Daoy (cell line): ENCODE measurements at regions not wholly inside any gene's neighbourhood (a gene's known extent, or its start where the extent isn't known, plus 50 kb on each side); places are given as distances from the start of the nearest gene placed in this dataset.
A peak's percentile ranks its signal among the peaks of the same experiment; 100 is the strongest.
"Not testable (repeated sequence)": the region's sequence is repeated elsewhere in the genome, so short reads cannot be mapped to it uniquely, and the experiment has no call there.

ENCODE experiments used
- DNase-seq: peaks from one replicate; pipeline ENCODE4 v3.0.0-alpha.2; 2015; ENCODE audit warnings: low read depth

DNA sequence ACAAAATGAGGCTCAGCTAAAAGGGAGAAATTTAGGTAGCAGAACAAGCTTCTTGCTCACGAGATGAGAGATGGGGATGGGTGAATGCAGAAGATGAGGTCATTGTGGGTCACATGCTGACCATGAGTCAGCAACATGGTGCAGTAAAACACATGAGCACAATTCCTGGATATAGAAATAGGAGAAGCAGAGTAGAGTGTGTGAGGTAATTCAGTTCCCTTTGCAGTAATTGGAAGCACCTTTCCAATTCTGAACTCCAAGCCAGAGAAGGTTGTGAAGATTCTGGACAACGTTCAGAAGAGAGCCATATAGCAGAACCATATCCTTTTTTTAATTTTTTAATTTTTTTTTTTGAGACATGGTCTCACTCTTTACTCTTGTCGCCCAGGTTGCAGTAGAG, 62.0 kb upstream of the LMNTD1 start:
- DNase-seq, result peak; percentile 73

DNA sequence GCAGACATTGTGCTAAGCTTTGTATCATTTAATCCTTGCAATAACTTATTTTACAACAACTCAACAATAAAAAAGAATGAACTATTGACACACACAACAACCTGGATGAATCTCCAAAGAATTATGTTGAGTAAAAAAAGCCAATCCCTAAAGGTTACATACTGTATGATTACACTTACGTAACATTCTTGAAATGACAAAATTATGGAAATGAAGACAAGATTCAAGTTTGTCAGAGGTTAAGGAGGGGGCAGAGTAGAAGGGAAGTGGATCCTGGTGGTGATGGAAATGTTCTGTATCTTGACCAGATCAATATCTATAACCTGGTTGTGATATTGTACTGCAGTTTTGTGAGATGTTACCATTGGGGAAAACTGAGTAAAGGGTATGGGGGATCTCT, 63.2 kb upstream of the LMNTD1 start:
- no peak for DNase-seq

DNA sequence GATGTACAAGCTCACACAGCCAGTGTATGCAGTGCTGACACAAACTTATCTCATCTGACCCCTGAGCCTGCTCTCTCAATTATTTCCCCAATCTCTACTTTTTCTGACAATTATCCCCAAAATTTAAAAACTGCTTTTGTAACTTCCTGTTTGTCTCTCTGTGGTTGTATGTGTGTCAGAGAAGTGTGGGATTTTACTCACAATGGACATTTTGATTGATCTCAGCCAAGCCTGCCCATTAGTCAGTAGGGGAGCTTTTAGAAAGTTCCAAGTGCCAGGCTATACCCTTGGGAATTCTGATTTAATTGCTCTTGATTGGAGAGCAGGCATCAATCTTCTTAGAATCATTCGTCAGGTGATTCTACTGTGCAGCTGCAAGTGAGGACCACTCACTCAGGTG, 64.9 kb upstream of the LMNTD1 start:
- no peak for DNase-seq

DNA sequence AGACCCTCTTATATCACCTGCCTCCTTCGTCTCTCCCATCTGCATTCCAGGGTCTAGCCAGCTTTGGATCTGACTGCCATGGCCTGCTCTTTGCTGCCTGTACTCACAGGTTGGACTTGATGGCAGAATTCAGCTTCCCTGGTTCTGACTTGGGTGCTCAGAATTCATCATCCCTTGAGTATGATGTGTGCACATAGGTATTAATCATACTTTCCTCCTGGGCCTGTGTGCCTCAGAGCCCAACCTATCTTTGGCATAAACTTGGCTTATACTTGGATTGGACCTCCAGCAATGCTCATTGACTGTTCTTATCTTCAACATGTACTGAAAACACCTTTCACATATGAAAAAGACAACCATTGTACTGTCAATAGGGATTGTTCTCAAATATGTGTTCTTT, 70.7 kb upstream of the LMNTD1 start:
- DNase-seq, result no peak

DNA sequence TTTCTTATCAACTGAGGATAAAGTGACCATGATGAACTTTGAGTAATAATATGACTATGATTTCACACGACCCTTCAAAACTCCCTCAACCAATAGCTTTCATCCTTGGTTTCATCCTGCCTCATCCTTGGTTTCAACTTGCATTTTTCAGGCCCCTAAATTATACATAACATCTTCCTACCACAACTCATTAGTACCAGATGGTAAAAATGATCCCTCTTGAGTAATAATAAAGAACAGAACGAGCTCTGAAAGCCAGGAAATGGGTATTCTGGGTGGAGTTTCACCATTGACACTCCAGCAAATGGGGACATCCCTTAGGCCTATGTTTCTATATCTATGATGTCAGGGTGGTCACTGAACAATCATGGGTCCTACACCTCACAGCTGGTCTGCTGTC, 72.1 kb upstream of the LMNTD1 start:
- no peak for DNase-seq

DNA sequence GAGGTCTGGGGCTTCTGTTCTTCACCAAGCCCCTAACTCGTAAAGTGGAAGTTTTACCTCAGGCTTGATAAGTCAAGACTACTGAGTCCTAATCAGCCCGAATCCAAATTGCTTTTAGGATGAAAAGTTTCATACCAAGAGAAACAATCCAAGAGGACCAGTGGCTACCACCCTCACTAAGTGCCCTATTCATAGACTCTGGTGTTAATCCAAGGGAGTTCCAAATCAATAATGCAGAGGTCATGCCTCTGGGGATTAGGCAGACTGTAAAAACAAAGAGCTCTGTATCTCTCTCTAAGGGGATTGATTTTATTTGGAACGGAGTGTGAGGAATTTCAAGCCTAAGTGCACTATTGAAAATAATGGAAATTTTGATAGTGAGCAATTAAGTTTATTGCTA, 76.3 kb upstream of the LMNTD1 start:
- no peak for DNase-seq

DNA sequence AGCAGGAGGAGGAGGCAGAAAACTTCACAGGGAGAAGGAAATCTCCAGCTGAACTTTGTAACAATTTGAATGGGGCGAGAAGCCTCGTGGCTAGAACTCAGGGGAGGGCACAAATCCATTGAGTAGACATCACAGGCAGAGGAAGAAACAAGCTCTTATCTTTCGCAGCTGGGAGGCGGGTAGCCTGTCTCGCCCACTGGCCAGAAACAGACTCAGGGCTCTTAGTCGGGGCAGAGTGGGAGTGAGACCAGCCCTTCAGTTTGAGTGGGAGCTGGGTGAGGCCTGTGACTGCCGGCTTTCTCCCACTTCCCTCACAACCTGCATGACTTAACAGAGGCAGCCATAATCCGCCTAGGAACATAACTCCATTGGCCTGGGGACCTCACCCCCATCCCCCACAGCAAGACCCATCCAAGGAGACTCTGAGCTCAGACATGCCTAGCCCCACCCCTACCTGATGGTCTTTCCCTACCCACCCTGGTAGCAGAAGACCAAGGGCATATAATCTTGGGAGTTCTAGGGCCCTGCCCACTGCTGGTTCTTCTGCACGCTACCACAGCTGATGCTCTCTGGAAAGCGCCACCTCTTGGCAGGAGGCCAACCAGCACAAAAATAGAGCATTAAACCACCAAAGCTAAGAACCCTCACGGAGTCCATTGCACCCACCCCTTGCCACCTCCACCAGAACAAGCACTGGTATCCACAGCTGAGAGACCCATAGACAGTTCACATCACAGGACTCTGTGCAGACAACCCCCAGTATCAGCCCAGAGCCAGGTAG, 77.8 kb upstream of the LMNTD1 start:
- not testable (repeated sequence) for DNase-seq

DNA sequence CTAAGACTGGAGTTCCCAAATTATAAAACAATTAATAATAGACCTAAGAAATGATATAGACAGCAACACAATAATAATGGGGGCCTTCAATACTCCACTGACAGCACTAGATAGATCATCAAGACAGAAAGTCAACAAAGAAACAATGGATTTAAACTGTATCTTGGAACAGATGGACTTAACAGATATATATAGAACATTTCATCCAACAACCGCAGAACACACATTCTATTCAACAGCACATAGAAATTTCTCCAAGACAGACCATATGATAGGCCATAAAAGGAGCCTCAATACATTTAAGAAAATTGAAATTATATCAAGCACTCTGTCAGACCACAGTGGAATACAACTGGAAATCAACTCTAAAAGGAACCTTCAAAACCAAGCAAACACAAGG, 80.1 kb upstream of the LMNTD1 start:
- DNase-seq, result not testable (repeated sequence)

DNA sequence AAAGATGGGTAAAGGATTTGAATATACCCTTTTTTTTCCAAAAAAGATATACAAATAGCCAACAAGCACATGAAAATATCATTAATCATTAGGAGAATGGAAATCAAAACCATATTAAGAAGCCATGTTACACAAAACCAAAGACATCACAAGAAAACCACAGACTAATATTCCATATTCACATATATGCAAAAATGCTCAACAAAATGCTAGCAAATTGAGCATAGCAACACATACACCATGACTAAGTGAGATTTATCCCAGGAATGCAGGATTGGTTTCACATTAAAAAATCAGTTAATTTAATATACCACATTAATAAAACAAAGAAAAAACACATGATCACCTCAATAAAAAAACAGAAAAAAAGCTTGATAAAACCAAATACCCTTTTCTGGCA, 84.7 kb upstream of the LMNTD1 start:
- DNase-seq, result no peak

DNA sequence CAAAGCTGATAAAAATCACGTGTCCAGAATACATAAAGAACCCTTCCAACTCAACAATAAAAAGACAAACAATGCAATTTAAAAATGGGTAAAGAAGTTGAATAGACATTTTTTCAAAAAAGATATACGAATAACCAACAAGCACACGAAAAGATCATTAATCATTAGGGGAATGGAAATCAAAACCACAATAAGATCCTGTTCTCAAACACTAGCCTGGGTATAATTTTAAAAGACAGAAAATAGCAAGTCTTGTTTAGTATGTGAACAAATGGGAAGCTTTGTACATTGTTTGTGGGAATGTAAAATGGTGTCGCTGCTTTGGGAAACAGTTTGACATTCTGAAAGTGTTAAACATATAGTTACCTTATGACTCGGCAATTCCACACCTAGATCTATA, 86.3 kb upstream of the LMNTD1 start:
- DNase-seq, result no peak

DNA sequence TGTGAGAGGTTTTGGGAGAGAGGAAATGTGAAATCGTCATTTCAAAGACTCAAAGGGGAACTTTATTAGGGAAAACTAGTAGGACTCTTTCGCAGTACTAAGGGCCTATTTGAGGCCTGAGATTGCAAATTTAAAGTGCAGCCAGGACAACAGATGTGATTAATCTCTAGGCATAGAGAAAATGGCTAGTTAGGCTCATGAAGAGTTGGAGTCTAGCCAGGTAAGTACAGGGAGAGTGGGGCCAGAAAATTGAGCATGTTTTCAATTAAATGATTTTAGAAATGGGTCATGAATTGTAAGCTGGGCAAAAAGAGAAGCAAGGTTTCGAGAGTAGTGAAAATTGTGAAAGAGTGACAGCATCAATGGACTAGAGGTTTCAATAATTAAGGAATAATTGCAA, 91.9 kb upstream of the LMNTD1 start:
- no peak for DNase-seq

DNA sequence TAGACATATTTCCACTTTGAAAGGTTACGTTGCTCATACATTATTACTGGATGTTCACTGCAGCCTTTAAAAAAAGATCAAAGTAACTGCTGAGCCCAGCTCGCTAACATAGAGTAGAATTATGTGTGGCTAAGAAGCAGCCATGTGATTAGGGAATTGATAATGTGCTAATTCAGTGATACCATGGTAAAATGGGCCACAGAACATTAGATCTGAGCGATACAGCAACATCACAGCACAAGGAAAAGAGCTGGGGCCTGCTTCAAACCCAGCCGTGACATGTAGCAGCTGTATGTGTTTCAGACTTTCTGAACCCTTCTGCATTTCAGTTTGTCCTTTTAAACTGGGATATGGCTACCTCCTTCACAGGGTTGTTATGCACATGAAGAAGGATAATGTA, 92.3 kb upstream of the LMNTD1 start:
- no peak for DNase-seq

DNA sequence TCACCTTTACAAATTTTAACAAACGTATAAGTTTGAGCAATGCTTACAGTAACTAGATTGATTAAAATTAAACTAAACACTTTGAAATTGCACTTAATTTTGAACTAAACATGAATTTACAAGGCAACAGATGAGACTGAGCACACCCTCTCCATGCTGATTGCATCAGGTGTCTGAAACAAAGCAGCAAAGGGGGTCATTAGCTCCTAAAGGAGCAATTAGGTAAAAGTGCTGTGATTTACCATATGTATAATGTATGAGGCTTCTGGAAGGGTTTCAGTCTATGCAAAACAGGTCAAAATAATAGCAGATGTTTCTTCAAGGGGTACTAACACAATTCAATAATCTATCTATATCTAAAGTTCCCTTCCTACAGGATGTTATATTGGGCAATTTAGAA, 98.8 kb upstream of the LMNTD1 start:
- no peak for DNase-seq

DNA sequence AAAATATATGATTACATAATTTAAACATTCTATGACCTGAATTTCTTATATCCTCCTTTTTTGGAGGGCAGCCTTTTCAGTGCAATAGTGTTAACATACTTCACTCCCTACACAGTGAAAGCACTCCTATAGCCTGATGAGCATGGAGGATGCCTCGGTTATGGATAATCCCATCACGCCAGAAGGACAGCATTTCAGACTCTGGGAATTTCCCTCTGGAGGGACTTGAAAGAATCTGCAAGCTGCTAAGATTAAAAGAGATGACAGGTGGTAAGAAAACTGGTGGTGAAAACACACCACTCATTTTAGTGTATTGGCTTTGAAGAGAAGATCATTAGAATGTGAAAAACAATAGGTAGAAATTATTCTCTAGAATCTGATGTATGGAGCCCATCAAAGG, 99.3 kb upstream of the LMNTD1 start:
- no peak for DNase-seq

DNA sequence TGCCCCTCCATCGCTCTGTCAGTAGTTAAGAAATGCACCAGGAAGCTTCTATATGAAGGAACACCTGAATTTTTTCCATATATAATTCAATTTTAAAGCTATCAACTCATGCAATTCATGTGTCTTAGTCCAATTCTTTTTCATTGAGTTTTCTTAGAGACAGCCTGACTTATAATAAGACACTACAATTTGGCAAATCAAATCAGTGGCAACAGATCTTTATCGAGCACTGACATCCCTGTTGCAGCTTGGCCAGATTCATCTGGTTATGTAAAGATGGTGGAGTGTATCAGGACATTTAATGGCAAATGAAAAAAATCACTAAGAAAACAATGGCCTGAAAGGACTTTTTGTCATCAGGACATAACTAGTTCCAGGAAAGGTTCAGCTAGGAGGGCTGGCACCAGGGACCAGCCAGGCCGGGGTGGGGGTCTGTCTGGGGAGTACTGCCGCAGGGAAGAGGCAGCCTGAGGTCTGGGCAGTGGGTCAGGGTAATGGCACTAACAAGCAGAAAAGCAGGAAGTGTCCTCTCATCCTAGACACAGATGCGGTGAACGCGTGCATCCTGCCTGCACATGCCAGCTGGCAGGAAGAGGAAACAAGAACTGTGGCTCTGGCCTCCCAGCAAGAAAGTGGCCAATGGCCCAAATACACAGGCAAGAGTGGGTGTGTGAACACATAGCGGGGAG, 100.5 kb upstream of the LMNTD1 start:
- DNase-seq, result peak; percentile 27

DNA sequence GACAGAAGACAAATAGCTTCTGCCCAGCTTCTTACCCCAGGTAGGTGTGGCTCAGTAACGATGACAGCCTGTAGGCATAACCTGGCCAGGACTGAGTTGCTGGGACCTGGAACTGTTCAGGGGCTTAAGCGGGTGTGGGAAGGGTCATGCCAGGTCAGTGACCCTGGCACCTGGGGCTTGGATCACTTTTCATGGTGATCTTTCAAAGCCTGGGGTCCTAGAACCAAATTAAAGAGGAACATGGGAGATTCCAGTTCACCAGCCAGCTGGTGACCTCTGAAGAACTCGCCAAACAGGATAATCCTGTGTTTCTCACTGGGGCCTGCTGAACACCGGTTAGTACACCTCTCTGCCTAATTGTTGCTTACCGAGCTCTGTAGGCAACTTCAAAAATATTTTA, 102.6 kb upstream of the LMNTD1 start:
- no peak for DNase-seq

DNA sequence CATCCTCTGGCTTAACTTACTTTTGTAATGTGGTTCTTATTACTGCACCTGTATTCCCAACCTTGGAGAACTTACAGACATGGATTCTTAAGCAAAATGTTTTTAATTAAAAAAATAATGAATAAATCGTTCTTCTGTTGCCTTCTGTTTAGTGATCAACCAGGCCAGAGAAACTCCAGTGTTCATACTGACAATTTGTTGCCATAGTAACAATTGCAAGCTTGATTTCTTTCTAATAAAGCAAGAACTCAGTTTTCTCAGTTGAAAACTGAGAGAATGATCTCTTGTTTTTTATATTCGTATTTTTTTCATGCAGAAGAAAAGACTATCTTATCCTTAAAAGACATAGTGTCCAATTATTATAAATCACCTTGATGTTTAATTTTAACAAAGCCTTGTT, 106.5 kb upstream of the LMNTD1 start:
- no peak for DNase-seq

DNA sequence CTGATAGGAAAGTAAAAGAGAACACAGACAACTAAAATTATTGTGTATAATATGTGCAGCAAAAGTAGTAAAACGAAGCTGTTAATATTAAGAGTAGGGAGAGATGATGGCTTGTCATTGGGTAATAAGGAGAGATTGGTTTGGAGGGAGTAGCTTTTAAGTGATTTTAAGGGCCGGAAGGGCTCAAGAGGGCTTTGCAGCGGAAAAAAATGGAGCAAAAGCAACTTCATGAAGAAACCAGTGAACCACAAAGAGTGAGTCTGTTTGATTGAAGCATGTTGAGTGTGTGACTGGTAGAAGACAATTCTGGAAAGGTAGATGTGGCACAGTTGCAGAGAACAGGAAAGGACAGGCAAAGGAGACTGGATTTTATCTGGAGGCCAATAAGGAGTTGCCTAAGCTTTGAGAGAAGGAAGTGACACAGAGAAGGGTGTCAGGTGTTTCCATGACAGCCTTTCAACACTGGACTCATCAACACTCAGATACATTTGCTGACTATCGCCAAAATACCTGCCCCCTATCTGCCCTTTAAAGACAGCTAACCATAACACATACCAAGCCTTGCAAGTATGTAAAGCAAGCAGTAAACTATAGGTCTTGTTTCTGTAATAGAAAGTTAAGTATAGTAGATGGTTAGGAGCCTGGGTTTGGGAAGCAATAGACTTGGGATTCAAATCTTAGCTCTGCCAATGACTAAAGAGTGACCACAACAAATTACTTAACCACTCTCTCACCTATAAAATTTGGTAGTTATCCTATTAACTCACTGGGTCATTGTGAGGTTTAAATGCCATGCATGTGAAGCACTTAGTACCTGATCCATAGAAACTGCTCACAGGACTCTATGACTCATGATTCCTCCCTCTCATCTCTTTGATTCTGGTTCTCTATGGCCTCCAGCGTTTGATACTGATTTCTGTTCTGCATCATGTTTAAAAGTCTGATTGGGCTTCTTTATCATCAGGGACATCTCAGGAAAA, 117.3 kb upstream of the LMNTD1 start:
- peak; percentile 28 for DNase-seq

DNA sequence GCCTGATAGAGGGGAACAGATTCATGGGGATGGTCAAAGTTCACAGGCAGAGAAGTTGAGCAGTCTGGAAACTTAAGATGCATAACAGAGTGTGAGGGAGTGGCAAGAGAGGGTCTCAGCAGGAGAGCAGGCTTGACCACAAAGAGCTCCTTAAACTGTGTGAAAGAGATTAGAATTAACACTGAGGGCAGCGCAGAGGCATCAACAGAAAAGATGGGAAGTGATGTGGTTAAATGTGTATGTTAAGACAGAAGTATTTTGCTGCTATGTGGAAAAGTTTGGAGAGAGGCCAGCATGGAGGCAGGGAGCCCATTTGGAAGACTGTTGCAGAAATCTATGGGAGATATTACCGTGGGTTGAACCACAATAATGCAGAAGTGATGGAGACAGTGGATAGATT, 122.7 kb upstream of the LMNTD1 start:
- peak; percentile 54 for DNase-seq

DNA sequence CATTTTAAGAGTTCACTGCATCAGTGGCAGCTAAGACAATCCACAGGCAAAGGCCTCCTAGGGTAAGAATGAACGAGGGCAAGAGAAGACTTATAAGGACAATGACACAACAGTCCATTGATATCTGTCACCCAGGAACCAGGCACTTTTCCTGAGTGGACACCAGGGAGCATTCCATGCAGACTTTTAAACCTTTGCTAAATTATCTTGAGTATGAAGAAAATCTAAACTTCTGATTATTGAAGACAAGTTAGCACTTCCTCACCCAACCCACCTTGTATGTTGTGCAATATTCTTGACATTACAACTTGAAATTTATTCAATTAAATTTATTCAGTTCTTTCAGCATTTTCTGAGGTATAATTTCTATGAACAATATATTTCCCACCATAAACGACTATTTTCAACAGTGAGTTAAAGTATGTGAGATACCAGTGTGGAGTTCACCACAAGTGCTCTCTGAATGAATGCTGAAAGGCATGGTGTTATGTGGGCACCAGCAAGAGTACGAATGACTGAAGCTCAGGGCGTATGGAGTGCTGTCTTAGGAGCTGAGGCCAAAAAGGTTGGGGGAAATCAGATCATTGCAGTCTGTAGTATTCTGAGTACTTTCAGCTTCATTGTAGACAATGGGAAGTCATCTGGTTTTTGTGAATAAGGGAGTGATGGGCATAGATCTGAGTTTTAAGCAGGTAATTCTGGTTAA, 124.3 kb upstream of the LMNTD1 start:
- no peak for DNase-seq

DNA sequence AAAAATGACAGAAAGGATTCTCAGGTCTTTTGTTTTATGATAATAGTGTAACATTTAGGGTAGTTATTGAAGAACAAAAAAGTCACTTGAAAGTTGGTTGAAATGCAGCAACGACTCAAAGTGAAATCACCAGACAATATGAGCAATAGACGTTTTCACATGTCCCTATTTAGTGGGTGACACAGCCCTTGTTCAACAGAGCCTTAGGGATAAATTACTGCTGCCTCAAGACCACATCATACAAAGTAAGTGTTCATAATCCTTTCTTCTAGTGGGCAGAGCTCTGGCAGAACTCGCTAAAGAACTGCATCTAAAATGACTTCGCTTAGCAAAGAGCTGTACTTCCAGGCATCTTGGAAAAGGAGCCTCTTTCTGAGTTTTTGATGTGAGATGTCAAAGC, 128.5 kb upstream of the LMNTD1 start:
- DNase-seq, result no peak

DNA sequence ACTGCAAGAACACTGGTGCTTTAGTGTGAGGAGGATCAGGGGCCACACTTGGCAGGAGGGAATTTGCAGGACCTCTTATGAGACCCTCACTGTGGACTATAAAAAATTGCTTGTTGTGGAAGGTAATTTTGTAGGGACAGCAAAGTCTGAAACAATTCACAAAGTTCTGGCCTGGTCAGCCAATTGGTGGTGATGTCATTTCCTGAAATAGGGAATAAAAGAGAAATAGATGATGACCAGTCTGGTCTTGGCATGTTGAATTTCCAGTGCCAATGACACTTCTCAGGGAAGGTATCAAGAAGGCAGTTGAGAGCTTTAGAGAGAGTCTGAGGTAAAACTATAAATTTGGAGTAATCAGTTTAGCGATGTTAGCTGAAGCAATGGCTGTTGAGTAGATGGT, 129.3 kb upstream of the LMNTD1 start:
- no peak for DNase-seq
